Stomach (tissue), 4 donors: ENCODE measurements at regions not wholly inside any gene's neighbourhood (a gene's known extent, or its start where the extent isn't known, plus 50 kb on each side); places are given as distances from the start of the nearest gene placed in this dataset.
"Not testable (repeated sequence)": the region's sequence is repeated elsewhere in the genome, so short reads cannot be mapped to it uniquely, and the experiment has no call there.

ENCODE experiments used
- CTCF ChIP-seq, 7 experiments: fragments of 450-650 bp in 4 of 7; fragments of 200-600 bp in 3 of 7; sonication (generic) in 3 of 7; IDR thresholded peaks; one replicate each; pipeline ENCODE4 v1.5.1; 2016 to 2019; ENCODE audit warnings: antibody characterized with exemption in 7 of 7, control low read depth in 2 of 7, mild to moderate bottlenecking in 1 of 7
- EP300 ChIP-seq: sonication (generic); formaldehyde crosslinking; IDR thresholded peaks from one replicate; pipeline ENCODE4 v1.6.1; 2017; ENCODE audit warnings: antibody characterized with exemption
- POLR2A ChIP-seq, 4 donors: fragments of 450-650 bp; IDR thresholded peaks; one replicate each; pipeline ENCODE4 v1.6.1; 2016; ENCODE audit warnings: antibody characterized with exemption in 4 of 4, control low read depth in 2 of 4, mild to moderate bottlenecking in 1 of 4, moderate library complexity in 1 of 4

- not testable (repeated sequence) for TF ChIP-seq CTCF (IDR thresholded peaks at IDR 0.05); POLR2A (IDR thresholded peaks at IDR 0.05); EP300
These were observed 657.8 kb downstream of the TRIML1 start for GRCh38 chr4:188797011-188797410.
